ENCODE measurements at regions not wholly inside any gene's neighbourhood (a gene's known extent, or its start where the extent isn't known, plus 50 kb on each side); places are given as distances from the start of the nearest gene placed in this dataset.
"Not testable (repeated sequence)": the region's sequence is repeated elsewhere in the genome, so short reads cannot be mapped to it uniquely, and the experiment has no call there.

- DNase-seq, result no peak
These were observed 576.1 kb downstream of the SLCO4C1 start for GRCh38 chr5:101720033-101720432.

- DNase-seq, result no peak
These were observed 578.4 kb downstream of the SLCO4C1 start for GRCh38 chr5:101717721-101718120.

- no peak for DNase-seq
These were observed 579.1 kb downstream of the SLCO4C1 start for GRCh38 chr5:101716941-101717340.

- not testable (repeated sequence) for DNase-seq
These were observed 580.3 kb downstream of the SLCO4C1 start for GRCh38 chr5:101715790-101716189.

GRCh38 chr5:101689306-101689705 lies 606.8 kb downstream of the SLCO4C1 start:
- DNase-seq, result no peak

GRCh38 chr5:101688156-101688555 lies 607.9 kb downstream of the SLCO4C1 start:
- no peak for DNase-seq

- DNase-seq, result peak; percentile 2
These were observed 608.6 kb downstream of the SLCO4C1 start for GRCh38 chr5:101687349-101687985.

GRCh38 chr5:101686536-101687157 lies 609.4 kb downstream of the SLCO4C1 start:
- DNase-seq, result no peak

GRCh38 chr5:101679816-101680215 lies 616.3 kb downstream of the SLCO4C1 start:
- peak; percentile 5 for DNase-seq

GRCh38 chr5:101678481-101679193 lies 617.4 kb downstream of the SLCO4C1 start:
- DNase-seq, result peak; percentile 62

- no peak for DNase-seq
These were observed 618.1 kb downstream of the SLCO4C1 start for GRCh38 chr5:101677961-101678360.

- DNase-seq, result no peak
These were observed 619.4 kb downstream of the SLCO4C1 start for GRCh38 chr5:101676646-101677045.

GRCh38 chr5:101675510-101676219 lies 620.4 kb downstream of the SLCO4C1 start:
- DNase-seq, result no peak

GRCh38 chr5:101673120-101673519 lies 623.0 kb downstream of the SLCO4C1 start:
- DNase-seq, result no peak

- DNase-seq, result no peak
These were observed 631.9 kb downstream of the SLCO4C1 start for GRCh38 chr5:101664071-101664791.

GRCh38 chr5:101663543-101663942 lies 632.5 kb downstream of the SLCO4C1 start:
- DNase-seq, result no peak

GRCh38 chr5:101662263-101662662 lies 633.8 kb downstream of the SLCO4C1 start:
- DNase-seq, result no peak

- DNase-seq, result no peak
These were observed 637.7 kb downstream of the SLCO4C1 start for GRCh38 chr5:101658433-101658832.

- DNase-seq, result no peak
These were observed 642.1 kb downstream of the SLCO4C1 start for GRCh38 chr5:101653996-101654395.

- DNase-seq, result no peak
These were observed 648.2 kb downstream of the SLCO4C1 start for GRCh38 chr5:101647861-101648260.

- DNase-seq, result no peak
These were observed 652.3 kb downstream of the SLCO4C1 start for GRCh38 chr5:101643794-101644193.

- DNase-seq, result no peak
These were observed 658.5 kb downstream of the SLCO4C1 start for GRCh38 chr5:101637599-101637998.

GRCh38 chr5:101627770-101628169 lies 668.3 kb downstream of the SLCO4C1 start:
- not testable (repeated sequence) for DNase-seq

Data from fibroblast of skin of right quadriceps (primary cell).